HG03095 (cell line): ENCODE measurements at regions not wholly inside any gene's neighbourhood (a gene's known extent, or its start where the extent isn't known, plus 50 kb on each side); places are given as distances from the start of the nearest gene placed in this dataset.
A peak's percentile ranks its signal among the peaks of the same experiment; 100 is the strongest.
"Not testable (repeated sequence)": the region's sequence is repeated elsewhere in the genome, so short reads cannot be mapped to it uniquely, and the experiment has no call there.

Experiments
- ATAC-seq: cut with Tn5 transposase; IDR thresholded peaks from one replicate; pipeline ENCODE4 v1.9.1; 2021; ENCODE audit warnings: moderate library complexity; ENCODE audit not compliant: unreplicated experiment

- no peak for ATAC-seq
These were observed 146.3 kb downstream of the ANXA2 start for GRCh38 chr15:60251300-60252070.

DNA sequence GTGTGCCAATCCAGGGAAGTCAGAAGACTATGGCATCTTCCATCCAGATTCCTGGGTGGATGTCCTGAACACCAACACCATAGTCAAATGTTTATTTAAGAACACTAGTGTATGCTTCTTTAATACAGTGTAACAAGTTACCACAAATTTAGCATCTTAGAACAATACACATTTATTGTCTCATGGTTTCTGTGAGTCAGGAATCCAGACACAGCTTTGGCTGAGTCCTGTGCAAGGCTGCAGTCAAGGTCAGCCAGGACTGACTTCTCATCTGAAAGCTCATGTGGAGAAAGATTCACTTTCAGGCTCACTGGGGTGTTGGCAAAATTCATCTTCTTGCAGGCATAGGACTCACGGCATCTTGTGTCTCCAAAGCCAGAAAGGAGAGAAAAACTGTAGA is 143.4 kb downstream of the ANXA2 start:
- no peak for ATAC-seq

- ATAC-seq: peak; percentile 75
These were observed 142.4 kb downstream of the ANXA2 start for GRCh38 chr15:60255390-60255789.

GRCh38 chr15:60257591-60258159 is 140.1 kb downstream of the ANXA2 start:
- ATAC-seq: no peak

DNA sequence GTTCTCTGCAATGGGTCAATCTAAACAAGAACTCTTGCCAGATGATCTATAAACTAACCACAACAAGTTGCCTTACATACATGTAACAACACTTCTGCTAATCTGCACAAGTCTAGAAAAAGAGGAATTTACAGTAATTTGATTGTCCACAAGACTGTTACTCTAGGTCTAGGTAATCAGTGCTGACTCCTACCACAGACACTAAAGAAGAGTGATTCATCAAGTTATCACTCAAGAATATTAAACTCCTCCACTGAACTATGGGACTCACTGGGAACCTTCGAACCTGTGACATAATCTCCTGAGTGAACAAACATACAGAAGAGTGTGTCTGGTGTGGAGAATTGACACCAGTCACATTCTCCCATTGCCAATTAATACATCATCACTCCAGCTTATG is 138.3 kb downstream of the ANXA2 start:
- no peak for ATAC-seq

DNA sequence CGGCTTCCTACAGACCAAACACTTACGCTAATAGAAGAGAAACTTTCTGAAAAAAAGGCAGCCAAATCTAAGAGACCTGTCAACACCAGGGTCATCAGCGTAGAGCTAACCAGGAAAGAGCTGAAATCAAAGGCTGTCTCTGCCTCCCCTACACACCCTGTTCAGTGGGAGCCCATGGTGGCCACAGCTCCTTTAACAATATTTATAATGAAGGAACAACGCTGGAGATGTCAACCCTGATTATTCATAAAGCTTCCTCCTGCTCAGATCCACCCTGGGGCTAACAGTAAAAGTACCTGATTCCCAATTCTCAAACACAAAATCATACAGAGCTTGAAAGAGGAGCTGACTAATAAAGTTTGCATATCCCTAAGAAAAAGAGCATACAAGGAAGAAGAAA is 133.7 kb downstream of the ANXA2 start:
- no peak for ATAC-seq

- ATAC-seq: no peak
These were observed 133.2 kb downstream of the ANXA2 start for GRCh38 chr15:60264566-60264965.

- no peak for ATAC-seq
These were observed 132.7 kb downstream of the ANXA2 start for GRCh38 chr15:60265057-60265456.

- no peak for ATAC-seq
These were observed 125.2 kb downstream of the ANXA2 start for GRCh38 chr15:60272623-60273022.

DNA sequence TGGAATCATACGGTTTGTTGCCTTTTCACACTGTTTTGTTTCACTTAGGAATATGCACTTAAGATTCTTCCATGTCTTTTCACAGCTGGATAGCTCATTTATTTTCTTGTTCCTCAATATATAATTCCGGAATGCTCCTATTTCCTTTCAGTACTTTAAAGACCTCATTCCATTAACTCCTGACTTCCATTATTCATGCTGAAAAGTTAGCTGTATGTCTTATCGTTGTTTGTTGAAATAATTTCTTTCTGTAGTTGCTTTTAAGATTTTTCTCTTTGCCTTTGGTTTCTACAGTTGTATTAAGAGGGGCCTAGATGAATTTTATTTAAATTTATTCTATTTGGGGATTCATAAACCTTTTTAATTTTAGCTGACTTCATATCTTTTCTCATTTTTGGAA is 122.2 kb downstream of the ANXA2 start:
- no peak for ATAC-seq

GRCh38 chr15:60278879-60279278 is 118.9 kb downstream of the ANXA2 start:
- no peak for ATAC-seq

DNA sequence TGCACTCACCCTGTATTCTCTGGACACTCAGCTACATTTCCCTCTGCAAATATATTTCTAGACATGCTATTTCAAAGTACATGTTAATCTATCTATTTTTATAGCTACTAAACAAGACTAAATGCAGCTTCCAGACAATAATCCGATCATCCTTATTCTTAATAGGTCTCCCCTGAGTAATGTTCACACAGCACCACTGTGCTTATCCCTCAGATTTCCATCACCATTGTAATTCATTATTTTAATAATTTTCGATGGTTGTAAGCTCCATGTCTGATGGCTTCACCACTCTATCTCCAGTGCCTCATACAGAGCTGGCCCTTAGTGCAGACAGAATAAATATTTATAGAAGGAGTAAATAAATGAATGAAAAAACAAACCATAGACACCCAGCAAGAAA is 117.5 kb downstream of the ANXA2 start:
- ATAC-seq: no peak

DNA sequence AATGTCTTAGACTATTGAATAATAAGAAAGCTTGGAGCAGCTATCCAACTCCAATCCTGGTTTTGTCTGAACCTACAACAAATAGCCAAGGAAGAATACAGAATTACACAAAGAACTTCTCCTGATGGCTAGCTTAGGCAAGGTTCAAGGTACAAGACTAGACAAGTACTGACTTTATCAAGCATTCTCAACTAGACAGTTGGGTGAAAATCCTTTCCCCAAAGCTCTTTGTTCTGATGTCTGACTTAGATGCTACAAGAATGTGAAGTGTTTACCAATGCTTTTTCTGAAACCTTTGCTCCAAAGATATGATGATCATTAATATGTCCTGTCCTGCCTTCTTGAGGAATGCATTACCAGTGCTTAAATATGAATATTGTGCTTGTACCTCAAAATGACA is 113.8 kb downstream of the ANXA2 start:
- ATAC-seq: no peak

DNA sequence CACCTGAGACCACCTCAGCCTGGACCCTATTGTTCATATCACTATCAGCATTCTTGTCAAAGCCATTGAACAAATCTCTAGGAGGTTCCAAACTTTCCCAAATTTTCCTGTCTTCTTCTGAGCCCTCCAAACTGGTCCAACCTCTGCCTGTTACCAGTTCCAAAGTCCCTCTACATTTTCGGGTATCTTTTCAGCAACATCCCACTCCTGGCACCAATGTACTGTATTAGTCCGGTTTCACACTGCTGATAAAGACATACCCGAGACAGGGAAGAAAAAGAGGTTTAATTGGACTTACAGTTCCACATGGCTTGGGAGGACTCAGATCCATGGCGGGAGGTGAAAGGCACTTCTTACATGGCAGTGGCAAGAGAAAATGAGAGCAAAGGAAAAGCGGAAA is 101.9 kb downstream of the ANXA2 start:
- ATAC-seq: not testable (repeated sequence)

DNA sequence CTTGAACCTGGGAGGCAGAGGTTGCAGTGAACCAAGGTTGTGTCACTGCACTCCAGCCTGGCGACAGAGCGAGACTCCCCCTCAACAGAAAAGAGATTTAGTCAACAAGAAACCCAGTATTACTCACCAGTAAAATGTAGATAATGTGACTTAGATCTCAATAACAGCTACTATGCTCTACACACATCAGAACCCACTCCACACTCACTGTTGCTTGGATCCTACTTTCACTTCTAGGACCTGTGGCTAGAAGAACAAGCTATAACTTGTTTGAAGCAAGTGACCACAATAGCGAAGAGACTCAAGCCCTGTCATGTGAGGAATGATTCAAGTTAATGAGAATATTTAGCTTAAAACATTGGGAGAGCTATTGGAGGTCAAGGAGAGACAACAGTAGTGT is 100.7 kb downstream of the ANXA2 start:
- ATAC-seq: no peak
